Thoracic aorta (tissue), 2 donors: ENCODE measurements at regions not wholly inside any gene's neighbourhood (a gene's known extent, or its start where the extent isn't known, plus 50 kb on each side); places are given as distances from the start of the nearest gene placed in this dataset.

ENCODE experiments used
- ATAC-seq: fragments of 150-250 bp; one replicate; pipeline ENCODE4 v1.8.0; 2017; ENCODE audit warnings: low read depth; ENCODE audit not compliant: insufficient number of reproducible peaks, low FRiP score
- DNase-seq: peaks from one replicate; pipeline ENCODE4 v3.0.0-alpha.2; 2020; ENCODE audit warnings: low spot score
- H3K27ac ChIP-seq, 2 donors: fragments of 200-600 bp; sonication (generic); 1 replicate in 1 of 2; 2 replicates in 1 of 2; pipeline ENCODE4 v1.5.1; 2016; ENCODE audit warnings: mild to moderate bottlenecking in 2 of 2, moderate library complexity in 2 of 2
- H3K27me3 ChIP-seq: fragments of 200-600 bp; sonication (generic); replicated peaks from 2 replicates; pipeline ENCODE4 v1.6.0; 2016; ENCODE audit warnings: mild to moderate bottlenecking; ENCODE audit not compliant: insufficient read depth
- H3K36me3 ChIP-seq: fragments of 200-600 bp; sonication (generic); one replicate; pipeline ENCODE4 v1.5.1; 2016
- H3K4me1 ChIP-seq, 2 donors: fragments of 200-600 bp; sonication (generic); 1 replicate in 1 of 2; 2 replicates in 1 of 2; pipeline versions ENCODE4 v1.5.1 to v1.6.0; 2016; ENCODE audit warnings: low read depth in 2 of 2, mild to moderate bottlenecking in 1 of 2; ENCODE audit not compliant: control insufficient read depth in 1 of 2
- H3K4me3 ChIP-seq: fragments of 200-600 bp; sonication (generic); 2 replicates; pipeline ENCODE4 v1.5.1; 2016; ENCODE audit warnings: mild to moderate bottlenecking
- H3K9me3 ChIP-seq: fragments of 200-600 bp; sonication (generic); 2 replicates; pipeline ENCODE4 v1.5.1; 2016
- TF ChIP-seq, protein P1 (sequence below): fragments of 200-600 bp; sonication (generic); IDR thresholded peaks from one replicate; pipeline ENCODE4 v1.5.1; 2019; ENCODE audit warnings: antibody characterized with exemption

DNA sequence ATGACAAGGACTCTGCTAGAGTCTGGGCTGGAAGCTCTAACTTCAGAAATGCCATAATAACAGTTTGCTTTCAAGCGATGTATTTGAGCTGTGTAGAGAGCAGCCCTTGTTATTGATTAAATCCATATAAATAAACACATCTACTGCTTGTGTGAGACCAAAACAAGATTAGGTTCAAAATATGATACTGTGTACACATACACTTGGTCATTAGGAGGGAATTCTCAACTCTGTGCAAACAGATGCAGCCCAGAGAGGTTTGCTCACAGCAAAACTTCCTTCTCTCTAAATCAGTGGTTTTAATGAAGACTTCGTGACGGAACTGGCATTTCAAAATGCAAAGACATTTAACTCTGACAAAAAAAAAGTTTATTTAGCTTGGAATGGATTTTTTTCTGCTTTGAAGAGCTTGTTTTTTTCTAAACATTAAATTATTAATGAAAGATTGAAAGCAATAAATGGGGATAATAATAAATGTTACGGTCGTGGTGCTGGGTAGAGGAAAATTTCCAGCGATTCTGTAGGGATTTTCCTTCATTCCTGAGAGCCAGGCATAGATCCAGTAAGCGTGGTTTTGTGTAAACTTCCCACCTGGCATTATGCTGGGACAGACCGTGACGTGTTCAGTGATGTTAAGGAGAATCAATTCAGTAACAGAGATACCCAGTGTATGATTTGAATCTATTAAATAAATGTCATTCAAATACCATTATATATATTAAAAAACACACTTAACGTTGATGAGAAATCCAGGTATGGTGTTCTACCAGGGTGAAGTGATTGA is 213.7 kb downstream of the TEX29 start:
- Histone ChIP-seq H3K4me1 (no peaks in the 10 kb centered on the region), H3K36me3 (no peaks in the 10 kb centered on the region), H3K4me3 (no peak overlapping the region), H3K9me3 (no peaks in the 10 kb centered on the region), H3K27ac (no peak overlapping the region), H3K27me3 (no peaks in the 10 kb centered on the region)
- ATAC-seq (no peak), DNase-seq (no peak)
- TF ChIP-seq, protein P1, sequence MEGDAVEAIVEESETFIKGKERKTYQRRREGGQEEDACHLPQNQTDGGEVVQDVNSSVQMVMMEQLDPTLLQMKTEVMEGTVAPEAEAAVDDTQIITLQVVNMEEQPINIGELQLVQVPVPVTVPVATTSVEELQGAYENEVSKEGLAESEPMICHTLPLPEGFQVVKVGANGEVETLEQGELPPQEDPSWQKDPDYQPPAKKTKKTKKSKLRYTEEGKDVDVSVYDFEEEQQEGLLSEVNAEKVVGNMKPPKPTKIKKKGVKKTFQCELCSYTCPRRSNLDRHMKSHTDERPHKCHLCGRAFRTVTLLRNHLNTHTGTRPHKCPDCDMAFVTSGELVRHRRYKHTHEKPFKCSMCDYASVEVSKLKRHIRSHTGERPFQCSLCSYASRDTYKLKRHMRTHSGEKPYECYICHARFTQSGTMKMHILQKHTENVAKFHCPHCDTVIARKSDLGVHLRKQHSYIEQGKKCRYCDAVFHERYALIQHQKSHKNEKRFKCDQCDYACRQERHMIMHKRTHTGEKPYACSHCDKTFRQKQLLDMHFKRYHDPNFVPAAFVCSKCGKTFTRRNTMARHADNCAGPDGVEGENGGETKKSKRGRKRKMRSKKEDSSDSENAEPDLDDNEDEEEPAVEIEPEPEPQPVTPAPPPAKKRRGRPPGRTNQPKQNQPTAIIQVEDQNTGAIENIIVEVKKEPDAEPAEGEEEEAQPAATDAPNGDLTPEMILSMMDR: no peak

DNA sequence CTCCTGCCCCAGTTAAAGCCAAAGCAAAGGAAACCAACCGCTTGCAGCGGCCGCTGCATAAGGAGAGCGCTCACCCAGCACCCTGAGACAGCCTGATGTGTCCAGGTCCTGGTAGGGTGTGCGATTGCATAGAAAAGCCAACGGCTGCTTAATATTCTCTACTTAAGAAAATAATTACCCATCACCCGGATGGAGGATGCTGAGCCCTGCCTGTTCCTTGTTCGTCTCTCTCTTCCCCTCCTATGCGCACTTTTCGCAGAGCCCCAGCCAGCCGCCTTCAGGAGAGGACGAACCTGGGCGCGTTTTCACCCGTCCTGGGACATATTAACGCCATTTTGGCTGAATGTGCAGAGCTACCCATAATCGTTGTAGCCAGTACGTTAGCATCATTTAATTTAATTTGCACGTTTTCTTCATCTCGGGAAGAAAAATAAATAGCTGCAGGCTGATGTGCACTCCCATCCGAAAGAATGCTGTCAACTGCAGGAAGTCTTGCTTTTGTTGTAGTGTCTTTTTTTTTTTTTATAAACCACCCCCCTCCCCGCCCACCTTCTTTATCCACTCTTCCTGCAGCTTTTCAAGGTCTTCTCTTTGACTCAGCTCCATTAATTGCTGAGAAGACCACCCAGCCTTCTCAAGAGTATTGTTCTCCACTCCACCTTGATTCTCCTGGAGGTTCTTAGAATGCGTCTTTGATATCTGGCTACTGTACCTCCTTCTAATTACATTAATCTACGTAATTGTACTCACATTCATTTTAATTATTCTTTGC is 214.5 kb downstream of the TEX29 start:
- DNase-seq: no peak
- ATAC-seq: no peak
- TF ChIP-seq, protein P1: no peak
- Histone ChIP-seq H3K4me3 (no peak overlapping the region), H3K9me3 (no peaks in the 10 kb centered on the region), H3K4me1 (no peaks in the 10 kb centered on the region), H3K36me3 (no peaks in the 10 kb centered on the region), H3K27me3 (no peaks in the 10 kb centered on the region), H3K27ac (no peak overlapping the region)

DNA sequence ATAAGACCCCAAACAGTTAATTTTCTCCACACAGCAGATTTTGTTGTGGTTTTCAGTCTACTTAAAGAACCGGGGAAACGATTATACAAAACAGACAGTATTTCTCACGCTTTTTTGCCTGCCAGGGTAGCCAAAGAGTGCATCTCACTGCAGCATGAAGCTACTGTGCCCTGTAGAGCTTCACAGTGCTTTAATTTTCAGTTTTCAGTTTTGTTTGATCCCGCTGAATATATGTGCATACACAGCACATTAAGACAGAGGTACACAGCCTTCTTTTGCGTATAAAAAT is 215.0 kb downstream of the TEX29 start:
- no peak for ATAC-seq
- DNase-seq: no peak
- no peak overlapping the region for H3K4me3 ChIP-seq

DNA sequence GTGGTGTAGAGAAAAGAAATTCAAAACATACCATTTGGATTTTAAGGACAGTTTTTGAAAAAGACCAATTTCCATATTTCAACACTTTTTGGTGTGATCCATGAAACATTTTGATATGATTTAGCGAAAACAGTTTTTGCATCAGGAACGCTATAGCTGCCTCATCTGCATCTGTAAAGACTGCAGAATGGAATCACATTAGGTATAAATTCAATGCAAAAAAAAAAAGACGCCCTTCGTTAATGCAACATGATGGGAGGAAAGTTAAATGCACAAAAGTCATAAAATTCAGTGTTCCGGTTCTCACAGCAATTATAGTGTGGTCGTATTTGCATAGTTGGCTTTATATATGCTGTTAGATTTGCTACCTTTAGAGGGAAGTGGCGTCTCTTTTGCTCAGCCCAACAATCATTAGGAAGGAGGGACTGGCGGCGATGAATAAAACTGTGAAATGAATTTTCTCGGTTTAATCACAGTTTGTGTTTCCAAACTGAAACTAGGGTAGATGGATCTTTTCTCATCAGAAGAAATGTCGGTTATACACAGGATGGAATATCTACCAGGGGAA is 215.7 kb downstream of the TEX29 start:
- Histone ChIP-seq H3K4me3 (no peak overlapping the region), H3K27me3 (no peaks in the 10 kb centered on the region), H3K9me3 (no peaks in the 10 kb centered on the region), H3K4me1 (no peaks in the 10 kb centered on the region), H3K27ac (no peak overlapping the region), H3K36me3 (no peaks in the 10 kb centered on the region)
- ATAC-seq (no peak), DNase-seq (no peak)
- TF ChIP-seq, protein P1: no peak

More for the DNA sequence above, 215.0 kb downstream of the TEX29 start:
- Histone ChIP-seq H3K27me3 (no peaks in the 10 kb centered on the region), H3K27ac (no peak overlapping the region), H3K36me3 (no peaks in the 10 kb centered on the region), H3K4me1 (no peaks in the 10 kb centered on the region), H3K9me3 (no peaks in the 10 kb centered on the region)
- TF ChIP-seq, protein P1: no peak

DNA sequence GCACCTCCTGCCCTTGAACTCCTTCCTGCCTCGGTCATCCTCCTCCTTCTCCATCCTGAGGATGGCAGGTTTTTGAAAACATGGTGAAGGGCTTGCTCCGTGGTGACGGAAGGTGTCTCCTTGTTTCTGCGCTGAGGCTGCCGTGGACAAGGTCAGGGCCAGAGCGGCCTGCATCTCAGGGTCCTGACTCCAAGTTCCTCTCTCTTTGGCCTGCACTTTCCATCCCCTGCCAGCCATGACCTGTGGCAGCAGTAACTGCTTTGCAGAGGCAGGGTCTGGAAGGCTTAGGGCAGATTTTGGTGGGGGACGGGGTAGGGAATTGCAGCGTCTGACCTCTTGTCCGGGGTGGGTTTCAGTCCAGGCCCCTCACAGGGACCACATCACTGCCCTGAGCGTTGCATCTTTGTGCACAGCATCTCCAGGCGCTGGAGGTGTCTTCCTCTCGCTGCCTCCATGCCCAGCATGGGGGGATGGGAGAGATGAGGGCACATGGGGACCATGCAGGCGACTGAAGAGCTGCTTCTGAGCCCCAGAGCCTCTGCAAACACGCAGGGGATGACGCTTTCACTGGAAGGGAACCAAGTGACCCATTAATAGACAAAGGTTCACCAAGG is 216.8 kb downstream of the TEX29 start:
- no peak for DNase-seq
- no peaks in the 10 kb centered on the region for H3K27me3 ChIP-seq
- no peak for ATAC-seq

More for the DNA sequence above, 216.8 kb downstream of the TEX29 start:
- Histone ChIP-seq H3K9me3 (no peaks in the 10 kb centered on the region), H3K4me3 (no peak overlapping the region), H3K36me3 (no peaks in the 10 kb centered on the region), H3K4me1 (no peaks in the 10 kb centered on the region), H3K27ac (no peak overlapping the region)
- TF ChIP-seq, protein P1: no peak
